Fibroblast of lung (primary cell): ENCODE measurements at regions not wholly inside any gene's neighbourhood (a gene's known extent, or its start where the extent isn't known, plus 50 kb on each side); places are given as distances from the start of the nearest gene placed in this dataset.

Experiments used
- DNase-seq, 2 donors: peaks; one replicate each; pipeline versions ENCODE4 v3.0.0 to v3.0.0-alpha.2; 2010; ENCODE audit warnings: low read depth in 2 of 2
- H2AFZ ChIP-seq: 2 replicates; pipeline ENCODE4 v1.5.1; 2012; ENCODE audit warnings: low read length, control low read depth, inconsistent platforms
- H3K27ac ChIP-seq: 2 replicates; pipeline ENCODE4 v1.5.1; 2011; ENCODE audit warnings: low read length, control low read depth; ENCODE audit not compliant: insufficient read depth
- H3K27me3 ChIP-seq: 2 replicates; pipeline ENCODE4 v1.5.1; 2011; ENCODE audit warnings: mild to moderate bottlenecking, low read length; ENCODE audit not compliant: control insufficient read depth, insufficient read depth
- H3K36me3 ChIP-seq: 2 replicates; pipeline ENCODE4 v1.5.1; 2011; ENCODE audit warnings: low read length; ENCODE audit not compliant: control insufficient read depth, insufficient read depth
- H3K4me1 ChIP-seq: 2 replicates; pipeline ENCODE4 v1.5.1; 2011; ENCODE audit warnings: low read length; ENCODE audit not compliant: control insufficient read depth, insufficient read depth; ENCODE audit errors: extremely low read depth
- H3K4me2 ChIP-seq: 2 replicates; pipeline ENCODE4 v1.5.1; 2011; ENCODE audit warnings: low read length, control low read depth; ENCODE audit not compliant: insufficient read depth; ENCODE audit errors: extremely low read depth
- H3K4me3 ChIP-seq, 4 experiments: fragments of 200-600 bp in 1 of 4; sonication (generic) in 1 of 4; replicated peaks in 1 of 4; 2 replicates each; pipeline ENCODE4 v1.5.1; 2011 to 2016; ENCODE audit warnings: low read length in 4 of 4, low read depth in 3 of 4, mild to moderate bottlenecking in 3 of 4, control low read depth in 2 of 4, inconsistent platforms in 1 of 4, mixed read lengths in 1 of 4; ENCODE audit not compliant: insufficient read depth in 1 of 4; ENCODE audit errors: control extremely low read depth in 1 of 4
- H3K79me2 ChIP-seq: 2 replicates; pipeline ENCODE4 v1.5.1; 2012; ENCODE audit warnings: mild to moderate bottlenecking, low read length, inconsistent platforms; ENCODE audit not compliant: control insufficient read depth, insufficient read depth
- H3K9ac ChIP-seq: 2 replicates; pipeline ENCODE4 v1.5.1; 2011; ENCODE audit warnings: mild to moderate bottlenecking, low read length, control low read depth; ENCODE audit not compliant: insufficient read depth
- H3K9me3 ChIP-seq: 2 replicates; pipeline ENCODE4 v1.5.1; 2012; ENCODE audit warnings: low read depth, low read length; ENCODE audit not compliant: control insufficient read depth, insufficient read depth
- H4K20me1 ChIP-seq: 2 replicates; pipeline ENCODE4 v1.5.1; 2011; ENCODE audit warnings: low read length; ENCODE audit not compliant: control insufficient read depth, insufficient read depth; ENCODE audit errors: extremely low read depth
- EZH2 ChIP-seq: IDR thresholded peaks from 2 replicates; pipeline ENCODE4 v1.5.1; 2012; ENCODE audit warnings: low read length, control low read depth, mild to moderate bottlenecking; ENCODE audit errors: missing control alignments
- TF ChIP-seq, protein P1 (sequence below), 2 donors: IDR thresholded peaks in 1 of 2; conservative IDR thresholded peaks in 1 of 2; 1 replicate in 1 of 2; 2 replicates in 1 of 2; pipeline ENCODE4 v1.5.1; 2011 to 2012; ENCODE audit warnings: low read length in 2 of 2, control low read depth in 1 of 2, inconsistent platforms in 1 of 2, low read depth in 1 of 2, mild to moderate bottlenecking in 1 of 2

DNA sequence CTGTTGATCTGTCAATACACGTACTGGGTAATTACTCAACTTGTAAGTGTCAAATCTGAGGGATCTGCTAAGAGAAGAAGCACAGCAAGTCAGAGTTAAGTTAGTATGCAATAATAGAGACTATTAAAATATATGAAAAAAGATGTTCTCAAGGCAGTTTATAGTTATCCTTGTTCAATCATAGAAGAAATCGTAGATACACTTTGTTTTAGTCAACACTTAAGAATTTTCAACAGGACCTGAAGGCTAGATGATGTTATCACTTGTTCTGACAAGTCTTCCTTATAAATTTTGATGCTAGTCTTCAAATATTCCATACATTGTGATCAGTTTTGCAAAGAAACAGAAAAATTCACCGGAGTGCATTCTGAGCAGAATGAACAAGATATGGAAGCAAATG is 91.1 kb upstream of the KCNQ5 start:
- Histone ChIP-seq H3K4me2 (no peak overlapping the region), H4K20me1 (no peaks in the 10 kb centered on the region), H3K9me3 (no peaks in the 10 kb centered on the region), H3K27me3 (no peaks in the 10 kb centered on the region), H3K79me2 (no peaks in the 10 kb centered on the region), H3K4me1 (no peaks in the 10 kb centered on the region), H3K27ac (no peak overlapping the region), H3K36me3 (no peaks in the 10 kb centered on the region), H3K4me3 (no peak overlapping the region), H3K9ac (no peak overlapping the region), H2AFZ (no peak overlapping the region)
- TF ChIP-seq, protein P1, sequence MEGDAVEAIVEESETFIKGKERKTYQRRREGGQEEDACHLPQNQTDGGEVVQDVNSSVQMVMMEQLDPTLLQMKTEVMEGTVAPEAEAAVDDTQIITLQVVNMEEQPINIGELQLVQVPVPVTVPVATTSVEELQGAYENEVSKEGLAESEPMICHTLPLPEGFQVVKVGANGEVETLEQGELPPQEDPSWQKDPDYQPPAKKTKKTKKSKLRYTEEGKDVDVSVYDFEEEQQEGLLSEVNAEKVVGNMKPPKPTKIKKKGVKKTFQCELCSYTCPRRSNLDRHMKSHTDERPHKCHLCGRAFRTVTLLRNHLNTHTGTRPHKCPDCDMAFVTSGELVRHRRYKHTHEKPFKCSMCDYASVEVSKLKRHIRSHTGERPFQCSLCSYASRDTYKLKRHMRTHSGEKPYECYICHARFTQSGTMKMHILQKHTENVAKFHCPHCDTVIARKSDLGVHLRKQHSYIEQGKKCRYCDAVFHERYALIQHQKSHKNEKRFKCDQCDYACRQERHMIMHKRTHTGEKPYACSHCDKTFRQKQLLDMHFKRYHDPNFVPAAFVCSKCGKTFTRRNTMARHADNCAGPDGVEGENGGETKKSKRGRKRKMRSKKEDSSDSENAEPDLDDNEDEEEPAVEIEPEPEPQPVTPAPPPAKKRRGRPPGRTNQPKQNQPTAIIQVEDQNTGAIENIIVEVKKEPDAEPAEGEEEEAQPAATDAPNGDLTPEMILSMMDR (conservative IDR thresholded peaks at IDR 0.05 in 1 of 2, IDR thresholded peaks at IDR 0.05 in 1 of 2; ENCODE audit: low read depth in 1 of 2, low read length in 2 of 2), result no peak
- no peak for TF ChIP-seq EZH2
- DNase-seq, result no peak

DNA sequence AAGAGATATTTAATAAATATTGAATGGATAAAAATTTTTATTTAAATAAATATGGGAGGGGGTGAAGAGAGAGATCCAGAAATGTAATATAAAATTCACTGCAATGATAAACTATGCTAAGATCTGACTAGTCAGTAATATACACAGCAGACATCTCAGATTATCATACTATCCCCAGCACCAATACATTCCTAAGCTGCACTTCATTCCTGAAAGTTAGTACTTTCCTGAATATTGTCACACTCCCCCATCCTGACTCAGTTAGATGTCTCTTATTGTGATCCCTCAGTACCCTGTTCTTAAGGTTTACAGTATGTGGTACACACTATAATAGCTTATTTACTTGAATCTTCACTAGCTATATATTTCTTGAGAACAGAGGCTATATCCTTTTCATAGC is 88.3 kb upstream of the KCNQ5 start:
- Histone ChIP-seq H3K9ac (no peak overlapping the region), H3K4me3 (no peak overlapping the region), H3K4me2 (no peak overlapping the region), H3K36me3 (no peaks in the 10 kb centered on the region), H3K27ac (no peak overlapping the region), H4K20me1 (no peaks in the 10 kb centered on the region), H3K9me3 (no peaks in the 10 kb centered on the region), H3K27me3 (no peaks in the 10 kb centered on the region), H3K4me1 (no peaks in the 10 kb centered on the region), H3K79me2 (no peaks in the 10 kb centered on the region), H2AFZ (no peak overlapping the region)
- peak in 1 of 2 donors; percentile 48 for DNase-seq
- TF ChIP-seq EZH2, result no peak

DNA sequence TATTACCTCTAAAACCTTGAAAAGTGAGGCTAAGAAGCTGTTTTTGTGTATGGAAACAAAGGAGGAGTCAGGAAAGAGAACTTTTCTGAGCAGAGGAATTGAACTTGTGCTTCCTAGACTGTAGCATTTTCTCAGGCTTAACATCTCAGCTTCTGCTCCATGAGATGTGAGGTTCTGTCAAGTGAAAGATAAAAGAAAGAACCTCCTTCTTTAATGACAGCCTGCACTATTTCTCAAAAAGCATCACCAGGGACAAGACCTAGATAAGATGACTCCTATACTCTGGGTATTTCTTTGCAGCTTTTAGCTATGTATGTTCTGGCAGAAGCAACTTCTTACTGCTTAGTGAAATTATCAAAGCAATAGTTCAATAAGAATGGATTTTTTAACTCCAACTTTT is 87.6 kb upstream of the KCNQ5 start:
- no peaks in the 10 kb centered on the region for H3K79me2 ChIP-seq
- H3K4me2 ChIP-seq, result no peak overlapping the region
- no peak overlapping the region for H2AFZ ChIP-seq
- H3K4me3 ChIP-seq, result no peak overlapping the region
- H3K9ac ChIP-seq, result no peak overlapping the region
- H3K9me3 ChIP-seq, result no peaks in the 10 kb centered on the region
- H3K4me1 ChIP-seq, result no peaks in the 10 kb centered on the region
- no peak for TF ChIP-seq EZH2
- TF ChIP-seq, protein P1 (conservative IDR thresholded peaks at IDR 0.05 in 1 of 2, IDR thresholded peaks at IDR 0.05 in 1 of 2; ENCODE audit: low read depth in 1 of 2, low read length in 2 of 2), result no peak
- no peaks in the 10 kb centered on the region for H3K27me3 ChIP-seq
- H3K27ac ChIP-seq, result no peak overlapping the region
- no peak for DNase-seq
- no peaks in the 10 kb centered on the region for H4K20me1 ChIP-seq
- no peaks in the 10 kb centered on the region for H3K36me3 ChIP-seq
